HG03457 (cell line): ENCODE measurements at regions not wholly inside any gene's neighbourhood (a gene's known extent, or its start where the extent isn't known, plus 50 kb on each side); places are given as distances from the start of the nearest gene placed in this dataset.
"Not testable (repeated sequence)": the region's sequence is repeated elsewhere in the genome, so short reads cannot be mapped to it uniquely, and the experiment has no call there.

ENCODE experiments used
- ATAC-seq: cut with Tn5 transposase; IDR thresholded peaks from one replicate; pipeline ENCODE4 v1.9.1; 2021; ENCODE audit warnings: moderate number of reproducible peaks; ENCODE audit not compliant: unreplicated experiment

DNA sequence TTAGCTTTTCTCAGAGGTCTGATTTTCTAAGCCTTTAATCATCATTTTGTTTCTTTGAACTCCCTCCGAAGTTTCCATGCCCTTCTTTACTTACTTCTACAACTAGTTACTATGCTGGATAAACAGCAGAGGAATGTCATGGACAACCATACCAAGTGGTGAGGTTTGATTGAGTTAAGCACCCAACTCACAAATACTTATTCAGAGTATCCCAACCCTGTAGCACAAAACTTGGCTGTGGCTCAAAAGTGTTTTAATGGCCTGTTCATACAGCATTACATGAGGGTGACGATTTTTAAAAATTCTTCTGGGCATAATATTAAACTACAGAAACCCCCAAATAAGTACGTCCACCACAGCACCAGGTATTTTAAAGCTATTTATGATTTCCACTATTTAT lies 946.8 kb upstream of the SOX9 start:
- ATAC-seq = no peak

DNA sequence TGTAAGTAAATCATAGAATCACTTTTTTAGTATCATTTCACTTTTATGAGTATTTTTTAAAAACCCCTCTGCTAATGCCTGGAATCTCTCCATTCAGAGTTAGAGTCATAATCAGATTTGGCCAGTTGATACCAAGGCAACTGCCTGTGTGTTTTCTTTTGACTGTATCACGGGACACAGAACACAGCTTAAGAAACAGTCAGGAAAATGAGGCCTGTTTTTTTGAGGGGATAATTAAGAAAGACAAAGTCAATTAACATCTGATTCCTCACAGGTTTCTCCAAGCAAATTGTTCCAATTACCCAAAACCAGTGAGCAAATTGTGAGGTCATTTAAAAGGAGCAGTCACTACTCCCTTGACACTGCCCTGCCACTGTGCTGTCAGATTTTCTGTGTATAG lies 944.5 kb upstream of the SOX9 start:
- no peak for ATAC-seq

DNA sequence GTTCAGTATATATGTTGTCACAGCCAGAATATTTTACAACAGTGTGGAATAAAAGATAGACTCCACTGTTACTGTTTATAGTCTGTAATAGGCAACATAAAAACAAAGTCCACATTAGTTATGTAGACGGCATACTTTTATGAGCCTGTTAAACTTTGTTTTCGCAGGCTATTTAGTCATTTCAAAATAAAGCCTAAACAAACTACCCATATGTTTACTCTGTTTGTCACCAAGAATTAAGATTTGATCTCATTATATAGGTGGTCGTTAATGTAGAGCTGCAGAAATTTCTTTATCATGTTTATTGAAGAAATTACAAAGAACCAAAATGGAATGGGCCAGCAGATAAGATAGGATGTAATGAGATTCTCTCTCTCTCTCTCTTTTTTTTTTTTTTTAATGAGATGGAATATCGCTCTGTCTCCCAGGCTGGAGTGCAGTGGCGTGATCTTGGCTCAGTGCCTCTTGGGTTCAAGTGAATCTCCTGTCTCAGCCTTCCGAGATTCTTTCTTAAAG lies 943.8 kb upstream of the SOX9 start:
- ATAC-seq = no peak

DNA sequence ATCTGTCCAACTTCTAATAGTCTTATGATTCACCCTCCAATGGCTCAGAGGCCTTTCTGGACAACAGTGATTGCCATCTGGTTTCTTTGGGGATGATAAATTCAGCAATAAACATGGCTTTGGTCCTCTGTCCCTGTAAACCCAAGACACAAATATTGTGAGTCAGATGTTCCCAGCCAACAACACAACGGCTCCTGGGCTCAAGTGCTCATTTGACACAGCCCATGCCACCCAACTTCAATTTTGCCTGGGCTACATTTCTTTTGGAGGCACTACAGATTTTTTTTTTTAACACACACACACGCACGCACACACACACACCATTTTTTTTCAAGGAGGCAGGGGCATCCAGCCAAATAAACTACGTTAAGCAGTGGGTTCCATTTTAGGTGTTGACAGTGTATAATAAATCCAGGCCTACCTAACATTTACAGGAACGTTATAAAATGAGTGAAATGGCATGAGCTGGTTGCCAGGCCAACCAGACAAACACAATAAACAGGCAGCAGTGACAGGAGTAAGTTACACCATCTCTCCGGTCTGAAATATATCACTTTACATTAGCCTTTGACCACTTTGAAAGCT lies 939.9 kb upstream of the SOX9 start:
- ATAC-seq = no peak

DNA sequence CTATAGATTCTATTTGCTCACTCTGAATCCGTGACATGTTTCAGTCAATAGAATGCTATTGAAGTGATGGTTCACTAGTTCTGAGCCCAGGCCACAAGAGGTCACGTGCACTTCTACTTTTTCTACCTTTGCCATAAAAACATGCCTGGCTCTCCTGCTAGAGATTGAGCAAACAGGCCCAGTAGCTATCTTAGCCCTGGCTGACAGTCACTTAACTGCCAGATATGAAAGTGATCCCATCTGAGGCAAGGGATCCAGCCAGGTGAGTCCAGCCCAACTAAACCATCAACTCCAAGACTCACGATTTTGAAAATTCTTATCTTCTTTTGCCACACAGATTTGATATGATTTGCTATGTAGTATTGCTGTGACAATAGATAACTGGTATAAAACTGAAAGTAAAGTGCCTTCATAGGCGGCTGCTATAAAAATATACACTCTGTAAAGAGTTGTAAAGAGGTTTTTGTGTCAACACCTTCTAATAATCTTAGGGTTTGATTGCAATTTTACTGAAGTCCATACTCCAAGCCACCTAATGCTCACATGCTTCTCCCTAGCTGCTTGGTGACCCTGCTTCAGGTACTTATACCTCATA lies 937.7 kb upstream of the SOX9 start:
- no peak for ATAC-seq

DNA sequence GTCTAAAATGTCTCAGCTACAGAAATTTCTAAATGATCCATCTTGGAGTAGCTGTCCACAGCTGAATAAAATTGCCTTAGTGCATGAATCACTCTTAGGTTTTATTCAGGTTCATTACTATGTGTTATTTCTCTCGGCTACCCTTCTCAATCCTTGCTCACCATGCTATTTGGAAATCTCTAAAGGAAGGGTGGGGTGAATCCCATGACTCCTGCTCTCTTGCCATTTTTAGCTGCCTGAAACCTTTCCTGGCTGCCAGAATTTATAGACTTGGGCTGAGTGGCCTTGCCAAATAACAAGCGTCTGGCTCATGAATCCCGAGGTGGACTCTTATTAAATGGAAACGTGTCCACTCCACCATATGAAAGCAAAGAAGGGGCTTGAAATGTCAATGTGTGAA lies 936.1 kb upstream of the SOX9 start:
- no peak for ATAC-seq

DNA sequence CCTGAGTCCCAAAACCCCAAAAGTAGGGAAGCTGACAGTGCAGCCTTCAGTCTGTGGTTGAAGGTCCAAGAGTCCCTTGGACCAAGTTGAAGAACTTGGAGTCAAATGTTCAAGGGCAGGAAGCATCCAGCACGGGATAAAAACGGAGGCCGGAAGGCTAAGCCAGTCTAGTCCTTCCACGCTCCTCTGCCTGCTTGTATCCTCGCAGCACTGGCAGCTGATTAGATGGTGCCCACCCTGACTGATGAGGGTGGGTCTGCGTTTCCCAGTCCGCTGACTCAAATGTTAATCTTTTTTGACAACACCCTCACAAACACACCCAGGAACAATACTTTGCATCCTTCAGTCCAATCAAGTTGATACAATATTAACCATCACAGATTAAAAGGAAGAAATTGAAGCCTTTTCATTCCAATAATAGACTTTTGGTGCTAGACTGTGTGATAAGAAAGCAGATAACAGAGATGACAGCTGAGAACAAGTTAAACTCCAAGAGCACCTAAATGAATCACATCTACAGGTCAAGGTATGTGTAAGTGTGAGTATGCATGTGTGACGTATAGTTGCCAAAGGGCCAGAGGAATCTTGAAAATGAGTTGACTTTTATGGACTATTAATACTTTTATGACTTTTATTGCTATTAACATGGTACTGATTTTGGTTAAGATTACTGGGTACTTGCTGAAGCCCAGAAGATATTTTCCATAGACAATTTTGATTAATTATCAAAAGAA lies 933.5 kb upstream of the SOX9 start:
- ATAC-seq = no peak

DNA sequence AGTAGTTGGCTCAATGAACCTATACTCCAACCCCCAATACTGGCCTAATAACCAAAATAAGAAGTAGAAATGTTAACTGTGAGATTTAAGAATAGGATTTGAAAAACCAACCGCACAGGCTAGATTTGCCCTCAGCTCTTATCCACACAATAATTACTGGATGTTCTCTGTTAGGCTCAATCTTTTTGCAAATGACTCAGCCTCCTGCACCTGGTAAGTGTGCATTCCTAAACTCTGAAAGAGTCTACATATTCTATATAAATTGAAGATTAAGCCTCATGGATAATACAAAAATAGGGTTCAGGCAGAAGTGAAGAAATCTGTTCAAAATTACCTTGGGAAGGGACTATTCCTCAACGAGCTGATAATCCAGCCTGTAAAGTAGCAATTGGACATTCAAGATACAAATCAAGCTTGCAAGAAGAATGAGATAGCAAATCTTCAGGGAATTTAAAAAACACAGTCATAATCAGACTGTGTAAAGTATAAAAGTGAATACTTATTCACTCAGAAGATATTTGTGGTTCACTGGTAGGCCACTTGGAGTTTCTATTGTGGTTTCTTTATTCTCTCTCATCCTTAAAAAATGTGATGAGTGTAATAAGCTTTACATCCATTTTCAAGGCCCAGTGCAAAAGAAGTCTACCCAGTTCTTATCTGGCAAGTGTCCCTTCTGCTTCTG lies 931.9 kb upstream of the SOX9 start:
- no peak for ATAC-seq

DNA sequence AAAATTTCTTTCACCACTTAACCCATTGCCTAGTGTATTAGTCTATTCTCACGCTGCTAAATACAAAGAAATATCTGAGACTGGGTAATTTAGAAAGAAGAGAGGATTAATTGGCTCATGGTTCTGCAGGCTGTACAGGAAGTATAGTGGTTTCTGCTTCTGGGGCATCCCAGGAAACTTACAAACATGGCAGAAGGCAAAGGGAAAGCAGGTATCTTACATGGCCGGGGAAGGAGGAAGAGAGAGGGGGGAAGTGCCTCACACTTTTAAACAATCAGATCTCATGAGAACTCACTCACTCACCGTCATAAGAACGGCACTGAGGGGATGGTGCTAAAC lies 931.4 kb upstream of the SOX9 start:
- ATAC-seq = no peak

DNA sequence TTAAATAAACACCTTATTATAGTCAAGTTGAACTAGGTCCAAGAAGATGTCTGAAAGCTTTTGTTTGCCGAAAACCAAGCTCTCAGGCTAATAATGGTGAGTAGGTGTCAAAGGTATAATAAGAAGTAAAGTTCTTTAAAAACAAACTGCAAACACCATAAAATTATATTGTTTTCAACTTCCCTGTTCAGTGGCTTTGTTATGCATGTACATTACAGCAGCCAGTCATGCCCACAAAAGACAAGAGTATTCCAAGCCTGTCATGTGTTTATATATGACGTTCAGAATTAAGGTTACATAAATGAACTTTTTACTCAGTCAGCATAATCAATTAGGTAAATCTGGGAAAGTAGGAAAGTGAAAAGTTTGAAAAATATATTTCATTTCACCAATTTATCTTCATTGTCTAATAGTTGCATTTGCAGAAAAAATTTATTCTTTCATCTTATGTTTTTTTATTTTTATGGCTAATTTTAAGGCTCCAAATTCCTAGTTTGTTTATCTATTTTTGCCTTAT lies 928.7 kb upstream of the SOX9 start:
- no peak for ATAC-seq

DNA sequence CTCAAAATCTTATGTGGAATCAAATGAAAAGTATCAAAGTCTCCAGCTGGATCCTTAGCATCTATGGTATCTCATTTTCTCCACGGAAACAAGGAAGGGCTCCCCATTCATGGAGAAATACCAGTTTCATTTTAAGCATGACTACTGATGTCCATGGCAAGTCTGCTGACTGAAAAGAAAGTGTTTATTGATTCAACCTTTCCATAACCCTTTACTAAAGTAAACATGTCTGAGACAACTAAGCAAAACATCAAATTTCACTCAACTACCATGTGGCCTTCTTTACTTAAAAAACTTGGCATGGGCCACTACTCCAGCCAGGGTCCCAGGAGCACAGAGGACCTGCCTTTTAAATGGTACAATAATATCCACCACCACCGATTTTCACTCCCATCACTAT lies 928.0 kb upstream of the SOX9 start:
- ATAC-seq = no peak

DNA sequence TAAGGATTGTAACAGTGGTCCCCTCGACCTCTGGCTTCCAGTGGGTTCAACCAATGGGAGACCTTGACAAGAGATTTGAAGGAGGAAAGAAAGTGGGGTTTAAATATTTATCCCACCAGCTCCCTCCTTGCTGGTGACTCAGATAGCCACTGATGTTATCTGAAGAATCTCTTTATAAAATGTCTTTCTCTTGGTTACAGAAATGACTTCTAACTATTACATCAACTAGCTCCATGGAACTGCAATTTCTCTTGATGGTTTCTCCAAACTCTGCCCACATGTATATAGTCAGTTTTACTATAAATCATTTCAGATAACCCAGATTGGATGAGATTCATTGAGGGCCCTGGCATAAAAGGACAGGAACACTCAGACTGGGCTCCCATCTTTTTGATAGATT lies 920.2 kb upstream of the SOX9 start:
- ATAC-seq = no peak

DNA sequence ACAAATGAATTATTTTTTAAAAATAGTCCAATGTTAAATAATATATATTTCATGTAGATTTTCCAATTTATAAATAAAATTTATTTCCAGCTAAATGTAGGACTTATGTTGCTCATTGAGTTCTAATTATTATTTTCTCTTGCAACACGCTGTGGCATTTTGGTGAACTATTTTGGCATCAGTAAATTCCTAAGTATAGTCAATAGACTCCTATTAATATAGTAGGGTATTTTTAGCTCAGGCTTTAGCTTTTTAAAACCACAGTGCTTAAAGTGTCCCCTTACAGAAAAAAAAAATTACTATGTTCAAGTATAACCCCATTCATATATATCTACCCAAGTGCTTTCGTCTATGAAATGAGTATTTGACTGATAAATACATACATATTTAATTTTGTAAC lies 919.2 kb upstream of the SOX9 start:
- ATAC-seq = no peak

DNA sequence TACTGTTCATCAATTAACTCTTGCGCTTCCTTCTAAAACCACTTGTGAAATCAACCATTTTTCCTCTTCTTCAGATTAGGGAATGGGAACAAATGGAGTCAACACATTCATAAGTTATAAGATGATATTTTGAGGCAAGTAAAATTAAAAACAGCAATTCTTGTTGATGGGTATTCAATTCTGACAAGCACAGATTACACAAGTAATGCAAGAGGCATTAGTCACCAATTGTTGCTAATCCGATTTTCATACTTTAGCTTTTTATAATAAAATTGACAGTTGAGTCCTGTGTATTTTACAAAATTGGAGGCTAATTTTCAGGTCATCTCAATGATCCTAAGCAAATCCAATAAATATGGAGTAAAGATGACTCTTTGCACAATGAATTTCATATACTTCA lies 918.4 kb upstream of the SOX9 start:
- ATAC-seq = no peak

DNA sequence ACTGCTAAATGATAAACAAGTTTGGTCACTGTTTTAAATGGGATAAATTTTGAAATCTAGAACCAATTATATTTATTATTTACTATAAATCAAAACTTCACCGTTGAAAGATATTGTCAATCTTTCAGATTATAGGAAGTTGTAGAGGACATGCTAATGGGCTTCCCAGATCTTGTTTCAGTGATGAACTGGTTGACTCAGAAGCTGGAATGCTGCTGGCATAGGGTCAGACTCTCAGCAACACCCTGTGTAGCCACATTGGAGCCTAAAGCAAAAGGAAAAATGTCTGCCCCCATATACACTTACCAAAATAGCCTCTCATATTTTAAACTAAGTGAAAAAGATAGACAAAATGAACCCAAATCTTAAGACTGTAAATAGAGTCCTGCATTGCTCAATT lies 916.9 kb upstream of the SOX9 start:
- ATAC-seq = no peak

DNA sequence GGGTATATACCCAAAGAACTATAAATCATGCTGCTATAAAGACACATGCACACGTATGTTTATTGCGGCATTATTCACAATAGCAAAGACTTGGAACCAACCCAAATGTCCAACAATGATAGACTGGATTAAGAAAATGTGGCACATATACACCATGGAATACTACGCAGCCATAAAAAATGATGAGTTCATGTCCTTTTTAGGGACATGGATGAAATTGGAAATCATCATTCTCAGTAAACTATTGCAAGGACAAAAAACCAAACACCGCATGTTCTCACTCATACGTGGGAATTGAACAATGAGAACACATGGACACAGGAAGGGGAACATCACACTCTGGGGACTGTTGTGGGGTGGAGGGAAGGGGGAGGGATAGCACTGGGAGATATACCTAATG lies 914.9 kb upstream of the SOX9 start:
- not testable (repeated sequence) for ATAC-seq

DNA sequence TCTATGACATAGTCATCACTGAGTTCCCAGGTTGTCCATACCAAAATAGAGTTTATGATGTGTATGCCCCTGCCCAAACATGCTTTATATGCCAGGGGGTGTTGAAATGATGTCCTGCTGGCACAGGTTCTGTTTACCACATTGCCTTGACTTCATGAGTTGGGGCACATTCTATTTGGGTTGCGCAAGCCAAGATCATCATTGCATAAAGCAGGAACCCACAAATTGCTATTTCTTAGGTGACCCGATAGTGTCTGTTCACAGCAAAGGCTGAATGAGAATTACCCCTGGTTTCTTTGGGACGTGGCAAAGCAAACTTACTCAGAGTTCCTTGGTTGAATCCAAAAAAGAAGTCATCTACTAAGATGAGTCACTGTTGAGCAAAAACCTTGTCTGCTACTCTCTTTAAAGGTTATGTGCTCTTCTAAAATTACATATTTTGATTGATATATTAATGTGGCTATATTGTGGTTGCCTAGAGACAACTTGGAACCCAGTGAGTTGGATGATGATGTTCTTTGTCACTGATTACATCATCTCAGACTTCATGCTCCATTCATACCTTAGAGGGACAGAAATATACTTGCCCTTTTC lies 912.6 kb upstream of the SOX9 start:
- ATAC-seq = no peak

DNA sequence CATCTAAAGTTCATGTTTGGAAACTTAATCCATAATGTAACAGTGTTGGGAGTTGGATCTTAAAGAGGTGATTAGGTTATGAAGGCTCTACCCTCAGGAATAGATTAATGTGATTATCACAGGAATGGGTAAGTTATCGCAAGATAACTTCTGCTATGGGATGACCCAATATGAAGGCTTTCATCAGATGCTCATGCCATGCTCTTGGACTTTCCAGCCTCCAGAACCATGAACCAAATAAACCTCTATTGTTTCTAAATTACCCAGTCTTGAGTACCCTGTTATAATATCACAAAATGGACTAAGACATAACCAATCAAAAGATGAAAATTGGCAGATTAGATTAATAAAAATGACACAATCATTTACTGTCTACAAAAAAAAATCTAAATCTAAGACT lies 906.9 kb upstream of the SOX9 start:
- no peak for ATAC-seq

DNA sequence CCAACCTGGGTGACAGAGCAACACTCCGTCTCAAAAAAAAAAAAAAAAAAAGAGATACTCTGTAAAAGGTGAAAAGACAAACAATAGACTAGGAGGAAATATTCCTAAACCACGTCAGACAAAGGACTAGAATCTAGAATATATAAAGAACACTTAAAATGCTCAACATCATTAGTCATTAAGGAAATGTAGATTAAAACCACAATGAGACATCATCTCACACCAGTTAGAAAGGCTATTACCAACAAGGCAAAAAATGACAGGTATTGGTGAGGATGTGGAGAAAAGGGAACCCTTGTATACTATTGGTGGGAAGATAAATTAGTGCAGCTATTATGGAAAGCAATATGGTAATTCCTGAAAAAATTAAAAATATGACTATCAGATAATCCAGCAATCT lies 903.1 kb upstream of the SOX9 start:
- ATAC-seq = no peak

DNA sequence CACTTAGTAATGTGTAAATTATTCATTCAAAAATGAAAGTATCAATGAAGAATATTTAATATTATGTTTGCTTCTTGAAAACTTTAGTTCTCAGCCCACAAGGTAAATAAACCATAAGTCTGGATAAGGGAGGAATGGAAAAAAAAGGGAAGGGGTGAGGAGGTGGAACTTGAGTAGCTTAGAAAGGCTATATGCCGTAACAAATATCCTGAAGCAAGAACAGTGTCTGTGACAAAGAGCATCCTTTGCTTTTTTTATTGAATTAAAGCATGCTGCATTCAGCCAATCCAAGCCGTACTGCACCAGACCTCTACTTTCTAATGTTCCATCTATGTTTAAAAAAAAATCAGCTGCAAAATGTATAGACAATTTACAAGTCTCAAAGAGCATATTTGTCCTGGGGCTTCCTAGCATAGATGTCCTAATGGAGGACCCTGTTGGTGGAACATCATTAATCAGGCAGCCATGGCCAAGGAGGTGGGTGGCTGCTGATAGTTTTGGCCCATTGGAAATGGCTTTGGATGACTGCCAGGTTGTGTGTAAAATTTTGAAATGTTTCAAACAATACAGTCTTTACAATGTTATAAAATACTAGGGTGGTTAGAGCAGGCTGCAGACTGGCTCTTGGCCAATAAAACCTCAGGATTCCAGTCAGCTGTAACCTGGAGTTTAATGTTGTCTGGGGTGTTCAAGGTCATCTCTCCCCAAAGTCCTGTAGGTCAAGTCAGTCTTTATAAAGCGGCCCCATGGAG lies 895.8 kb upstream of the SOX9 start:
- ATAC-seq = no peak

DNA sequence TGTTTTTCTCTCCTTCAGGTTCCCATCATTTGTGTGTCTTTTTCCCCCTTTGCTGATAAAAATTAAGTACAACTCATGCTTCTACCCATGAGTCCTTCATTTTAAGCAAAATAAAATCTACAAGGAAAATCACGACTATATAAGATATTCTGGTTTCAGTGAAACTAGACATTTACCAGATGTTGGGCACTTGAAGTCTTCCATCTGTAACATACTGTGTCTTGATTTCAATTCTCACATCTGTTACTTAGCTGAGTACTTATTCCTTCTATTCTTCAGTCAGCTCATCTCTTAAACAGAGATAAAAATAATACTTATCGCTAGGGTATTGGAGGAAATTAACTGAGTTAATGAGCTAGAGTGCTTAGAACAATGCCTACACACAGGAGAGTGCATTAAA lies 893.0 kb upstream of the SOX9 start:
- ATAC-seq = no peak
